ENCODE measurements at regions not wholly inside any gene's neighbourhood (a gene's known extent, or its start where the extent isn't known, plus 50 kb on each side); places are given as distances from the start of the nearest gene placed in this dataset. TPM values are rescaled to one million over a fixed set of nuclear protein-coding genes. Genes with fewer than 3 reads are reported as not detected.

GRCh38 chr2:238796223-238796885 is 51.5 kb upstream of the TWIST2 start:
- H3K36me3 ChIP-seq (ENCODE audit: control insufficient read depth in 4 of 4, insufficient read depth in 4 of 4, low read length in 4 of 4) = no peaks in the 10 kb centered on the region
- no peaks in the 10 kb centered on the region for H3K9me3 ChIP-seq (ENCODE audit: control insufficient read depth in 4 of 4, insufficient read depth in 3 of 4, low read length in 3 of 4)
- H3K4me3 ChIP-seq = no peak overlapping the region
- 83 to 87% methylated on average over 16 of the region's 16 CpGs for WGBS, 2 donors
- peaks cover 0 to 10% (median 0%) of the 10 kb centered on the region in 3 donors for H3K27me3 ChIP-seq (ENCODE audit: control insufficient read depth in 3 of 3, insufficient read depth in 3 of 3, low read length in 2 of 3)
- no peak overlapping the region for H3K9ac ChIP-seq (ENCODE audit: insufficient read depth in 1 of 2, low read length in 2 of 2)
- H3K27ac ChIP-seq (ENCODE audit: low read depth in 1 of 2, low read length in 1 of 2) = no peak overlapping the region
- no peak for TF ChIP-seq CTCF (IDR thresholded peaks at IDR 0.05; ENCODE audit: control extremely low read depth, extremely low read depth)
- ATAC-seq (ENCODE audit: insufficient read depth, low FRiP score) (no peak), DNase-seq (no peak)
- H3K4me1 ChIP-seq (ENCODE audit: control insufficient read depth in 5 of 5, insufficient read depth in 5 of 5, low read length in 5 of 5) = peaks cover 0 to 2% (median 0%) of the 10 kb centered on the region in 5 donors

- 91 to 92% methylated on average over 8 of the region's 8 CpGs for WGBS, 2 donors
- H3K27ac ChIP-seq (ENCODE audit: low read depth in 1 of 2, low read length in 1 of 2) = no peak overlapping the region
- H3K9ac ChIP-seq (ENCODE audit: insufficient read depth in 1 of 2, low read length in 2 of 2) = no peak overlapping the region
- no peak for TF ChIP-seq CTCF (IDR thresholded peaks at IDR 0.05; ENCODE audit: control extremely low read depth, extremely low read depth)
- peaks cover 0 to 10% (median 0%) of the 10 kb centered on the region in 3 donors for H3K27me3 ChIP-seq (ENCODE audit: control insufficient read depth in 3 of 3, insufficient read depth in 3 of 3, low read length in 2 of 3)
- H3K4me1 ChIP-seq (ENCODE audit: control insufficient read depth in 5 of 5, insufficient read depth in 5 of 5, low read length in 5 of 5) = no peaks in the 10 kb centered on the region
- H3K36me3 ChIP-seq (ENCODE audit: control insufficient read depth in 4 of 4, insufficient read depth in 4 of 4, low read length in 4 of 4) = no peaks in the 10 kb centered on the region
- no peak for ATAC-seq (ENCODE audit: insufficient read depth, low FRiP score)
- no peak for DNase-seq
- no peaks in the 10 kb centered on the region for H3K9me3 ChIP-seq (ENCODE audit: control insufficient read depth in 4 of 4, insufficient read depth in 3 of 4, low read length in 3 of 4)
- no peak overlapping the region for H3K4me3 ChIP-seq
Observed at GRCh38 chr2:238797537-238797936, 50.3 kb upstream of the TWIST2 start.

Small RNAs in the stretch of these regions (small RNA-seq; reads per million reads assigned to genes)
- gene AC113618.1 (ENCODE audit: low replicate concordance) = not detected
